Loucy (cell line): ENCODE measurements at regions not wholly inside any gene's neighbourhood (a gene's known extent, or its start where the extent isn't known, plus 50 kb on each side); places are given as distances from the start of the nearest gene placed in this dataset.

Experiments used
- H2AFZ ChIP-seq: fragments of 200-600 bp; sonication (generic); 2 replicates; pipeline ENCODE4 v1.6.0; 2016; ENCODE audit warnings: antibody characterized with exemption, mild to moderate bottlenecking, low read length, moderate library complexity
- H3F3A ChIP-seq: fragments of 200-600 bp; 2 replicates; pipeline ENCODE4 v1.6.0; 2016; ENCODE audit warnings: antibody characterized with exemption, low read depth, mild to moderate bottlenecking
- H3K27me3 ChIP-seq: fragments of 200-600 bp; sonication (generic); 2 replicates; pipeline ENCODE4 v1.6.1; 2014; ENCODE audit warnings: low read length, mild to moderate bottlenecking; ENCODE audit not compliant: insufficient read depth, poor library complexity, severe bottlenecking
- H3K36me3 ChIP-seq: fragments of 200-600 bp; sonication (generic); 2 replicates; pipeline ENCODE4 v1.6.1; 2016; ENCODE audit warnings: low read length; ENCODE audit not compliant: insufficient read depth
- H3K4me1 ChIP-seq: fragments of 200-600 bp; sonication (generic); 2 replicates; pipeline ENCODE4 v1.5.1; 2014; ENCODE audit warnings: low read length, mild to moderate bottlenecking; ENCODE audit not compliant: insufficient read depth, poor library complexity, severe bottlenecking
- H3K4me2 ChIP-seq: fragments of 200-600 bp; sonication (generic); 2 replicates; pipeline ENCODE4 v1.6.0; 2014; ENCODE audit warnings: antibody characterized with exemption, low read length, low read depth, mild to moderate bottlenecking; ENCODE audit not compliant: poor library complexity, severe bottlenecking
- H3K4me3 ChIP-seq: fragments of 200-600 bp; sonication (generic); 2 replicates; pipeline ENCODE4 v1.5.1; 2014; ENCODE audit warnings: low read length, mild to moderate bottlenecking, mixed read lengths; ENCODE audit not compliant: poor library complexity, severe bottlenecking
- H3K79me2 ChIP-seq: fragments of 200-600 bp; sonication (generic); 2 replicates; pipeline ENCODE4 v1.6.1; 2014; ENCODE audit warnings: low read length; ENCODE audit not compliant: insufficient read depth
- H3K9ac ChIP-seq: fragments of 200-600 bp; sonication (generic); 2 replicates; pipeline ENCODE4 v1.6.0; 2014; ENCODE audit warnings: mild to moderate bottlenecking, low read depth, low read length, moderate library complexity; ENCODE audit not compliant: poor library complexity, severe bottlenecking
- H3K9me2 ChIP-seq: fragments of 200-600 bp; sonication (generic); replicated peaks from 2 replicates; pipeline ENCODE4 v1.6.1; 2016; ENCODE audit warnings: low read depth, low read length, mixed read lengths
- H3K9me3 ChIP-seq: fragments of 200-600 bp; sonication (generic); 2 replicates; pipeline ENCODE4 v1.6.1; 2014; ENCODE audit warnings: mild to moderate bottlenecking, antibody characterized with exemption, low read length, low read depth; ENCODE audit not compliant: insufficient read depth
- H4K20me1 ChIP-seq: fragments of 200-600 bp; sonication (generic); 2 replicates; pipeline ENCODE4 v1.6.0; 2014; ENCODE audit warnings: antibody characterized with exemption, low read length, mild to moderate bottlenecking; ENCODE audit not compliant: insufficient read depth, poor library complexity, severe bottlenecking
- EZH2phosphoT487 ChIP-seq: fragments of 200-600 bp; IDR thresholded peaks from 2 replicates; pipeline ENCODE4 v1.6.1; 2018; ENCODE audit warnings: antibody characterized with exemption, mild to moderate bottlenecking, moderate library complexity, borderline replicate concordance
- TF ChIP-seq, protein P1 (sequence below): fragments of 200-600 bp; sonication (generic); conservative IDR thresholded peaks from 2 replicates; pipeline ENCODE4 v1.5.1; 2014; ENCODE audit warnings: mild to moderate bottlenecking, antibody characterized with exemption, low read length

DNA sequence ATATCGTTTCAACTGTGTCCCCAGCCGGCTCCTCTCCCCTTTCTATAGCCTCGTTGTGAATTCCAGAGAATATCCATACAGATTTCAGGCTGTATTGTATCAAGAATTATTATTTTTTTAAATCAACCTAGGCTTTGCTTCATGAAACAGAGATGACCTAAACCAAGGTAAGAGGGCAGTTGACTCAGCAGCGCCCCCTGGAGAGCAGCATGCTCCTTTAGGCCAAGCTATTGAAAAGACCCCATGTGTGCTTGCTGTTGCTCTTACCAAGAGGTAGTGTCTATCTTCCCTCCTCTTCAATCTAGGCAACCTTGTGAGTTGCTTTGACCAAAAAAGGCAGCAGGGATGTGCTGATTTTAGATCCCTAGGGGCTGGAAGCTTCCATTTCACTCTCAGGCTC lies 426.7 kb upstream of the SMIM21 start:
- H3K9me3 ChIP-seq, result no peaks in the 10 kb centered on the region
- H3F3A ChIP-seq, result no peaks in the 10 kb centered on the region
- H3K9ac ChIP-seq, result no peak overlapping the region
- TF ChIP-seq EZH2phosphoT487, result no peak
- TF ChIP-seq, protein P1, sequence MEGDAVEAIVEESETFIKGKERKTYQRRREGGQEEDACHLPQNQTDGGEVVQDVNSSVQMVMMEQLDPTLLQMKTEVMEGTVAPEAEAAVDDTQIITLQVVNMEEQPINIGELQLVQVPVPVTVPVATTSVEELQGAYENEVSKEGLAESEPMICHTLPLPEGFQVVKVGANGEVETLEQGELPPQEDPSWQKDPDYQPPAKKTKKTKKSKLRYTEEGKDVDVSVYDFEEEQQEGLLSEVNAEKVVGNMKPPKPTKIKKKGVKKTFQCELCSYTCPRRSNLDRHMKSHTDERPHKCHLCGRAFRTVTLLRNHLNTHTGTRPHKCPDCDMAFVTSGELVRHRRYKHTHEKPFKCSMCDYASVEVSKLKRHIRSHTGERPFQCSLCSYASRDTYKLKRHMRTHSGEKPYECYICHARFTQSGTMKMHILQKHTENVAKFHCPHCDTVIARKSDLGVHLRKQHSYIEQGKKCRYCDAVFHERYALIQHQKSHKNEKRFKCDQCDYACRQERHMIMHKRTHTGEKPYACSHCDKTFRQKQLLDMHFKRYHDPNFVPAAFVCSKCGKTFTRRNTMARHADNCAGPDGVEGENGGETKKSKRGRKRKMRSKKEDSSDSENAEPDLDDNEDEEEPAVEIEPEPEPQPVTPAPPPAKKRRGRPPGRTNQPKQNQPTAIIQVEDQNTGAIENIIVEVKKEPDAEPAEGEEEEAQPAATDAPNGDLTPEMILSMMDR, result peak; percentile 61
- H4K20me1 ChIP-seq, result no peaks in the 10 kb centered on the region
- no peaks in the 10 kb centered on the region for H3K4me1 ChIP-seq
- no peaks in the 10 kb centered on the region for H3K36me3 ChIP-seq
- H3K4me3 ChIP-seq, result no peak overlapping the region
- no peaks in the 10 kb centered on the region for H3K79me2 ChIP-seq
- H3K27me3 ChIP-seq, result no peaks in the 10 kb centered on the region
- H2AFZ ChIP-seq, result no peak overlapping the region
- no peaks in the 10 kb centered on the region for H3K9me2 ChIP-seq
- H3K4me2 ChIP-seq, result no peak overlapping the region

DNA sequence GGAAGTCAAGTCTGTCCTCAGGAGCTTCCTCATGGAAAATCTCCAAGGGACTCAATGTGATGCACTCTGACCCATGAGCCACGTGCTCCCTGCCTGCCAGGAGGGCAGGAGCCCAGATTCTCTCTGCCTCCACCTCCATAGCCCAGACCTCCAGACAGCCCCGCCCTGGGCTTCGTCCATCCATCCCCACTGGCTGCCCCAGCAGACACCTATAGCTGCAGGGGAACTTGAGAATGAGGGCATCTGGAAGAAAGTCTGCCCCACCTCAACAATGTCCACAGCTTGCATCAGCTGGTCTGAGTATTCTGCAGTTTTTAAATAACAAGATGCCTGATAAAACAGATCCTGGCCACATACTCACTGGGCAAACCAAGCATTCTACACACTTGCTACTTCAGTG lies 418.8 kb upstream of the SMIM21 start:
- Histone ChIP-seq H3K79me2 (no peaks in the 10 kb centered on the region), H4K20me1 (no peaks in the 10 kb centered on the region), H3K9me2 (no peaks in the 10 kb centered on the region), H3K27me3 (no peaks in the 10 kb centered on the region), H3K9me3 (0 out of 2 replicates have a peak, but pooled peaks cover 2% of the 10 kb centered on the region), H3K9ac (no peak overlapping the region), H3K4me3 (no peak overlapping the region), H3K4me2 (no peak overlapping the region), H3F3A (no peaks in the 10 kb centered on the region), H3K4me1 (no peaks in the 10 kb centered on the region), H3K36me3 (no peaks in the 10 kb centered on the region), H2AFZ (no peak overlapping the region)
- no peak for TF ChIP-seq EZH2phosphoT487
- TF ChIP-seq, protein P1, result no peak

DNA sequence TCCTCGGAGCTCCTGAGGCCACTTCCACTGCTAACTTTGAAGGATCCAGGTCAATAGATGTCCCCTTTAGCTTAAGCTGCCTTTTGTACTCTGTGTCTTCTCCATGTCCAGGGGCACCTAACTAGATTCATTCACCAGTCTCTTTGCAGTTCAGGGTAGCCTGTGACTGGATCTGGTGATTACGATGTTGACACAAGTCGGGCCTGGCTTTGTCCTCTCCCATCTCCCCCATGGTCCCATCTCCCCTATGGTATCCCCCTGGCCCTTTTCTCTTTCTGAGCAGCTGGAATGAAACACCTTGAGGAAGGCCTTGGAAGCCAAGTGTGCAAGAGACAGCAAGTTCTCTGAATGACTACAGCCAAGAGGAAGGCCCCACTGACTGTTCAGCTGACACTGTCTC lies 417.9 kb upstream of the SMIM21 start:
- Histone ChIP-seq H3K79me2 (no peaks in the 10 kb centered on the region), H3K36me3 (no peaks in the 10 kb centered on the region), H3K4me3 (no peak overlapping the region), H3K27me3 (no peaks in the 10 kb centered on the region), H3K4me1 (no peaks in the 10 kb centered on the region), H4K20me1 (no peaks in the 10 kb centered on the region), H3K9ac (no peak overlapping the region), H2AFZ (no peak overlapping the region), H3K4me2 (no peak overlapping the region), H3K9me3 (peaks cover 5% of the 10 kb centered on the region; the same call in 1 of the 2 replicates), H3K9me2 (no peaks in the 10 kb centered on the region), H3F3A (no peaks in the 10 kb centered on the region)
- TF ChIP-seq EZH2phosphoT487, result no peak
- TF ChIP-seq, protein P1, result no peak
